Psoas muscle (tissue), 7 donors: ENCODE measurements at regions not wholly inside any gene's neighbourhood (a gene's known extent, or its start where the extent isn't known, plus 50 kb on each side); places are given as distances from the start of the nearest gene placed in this dataset.

Experiments used
- ATAC-seq, 4 donors: fragments of 200-7000 bp; cut with Tn5 transposase; one replicate each; pipeline ENCODE4 v1.9.1; 2020; ENCODE audit warnings: moderate library complexity in 3 of 4, mild to moderate bottlenecking in 2 of 4
- DNase-seq, 2 donors: peaks; one replicate each; pipeline ENCODE4 v3.0.0-alpha.2; 2020
- H3K27ac ChIP-seq: fragments of 200-600 bp; one replicate; pipeline ENCODE4 v1.8.0; 2022
- H3K27me3 ChIP-seq, 3 donors: fragments of 200-600 bp in 1 of 3; one replicate each; pipeline versions ENCODE4 v1.6.1 to v1.8.0; 2013 to 2022; ENCODE audit warnings: low read length in 2 of 3, mild to moderate bottlenecking in 2 of 3, moderate library complexity in 1 of 3; ENCODE audit not compliant: insufficient read depth in 3 of 3
- H3K36me3 ChIP-seq, 2 donors: fragments of 200-600 bp in 1 of 2; one replicate each; pipeline versions ENCODE4 v1.6.1 to v1.8.0; 2013 to 2022; ENCODE audit warnings: low read depth in 1 of 2, mild to moderate bottlenecking in 1 of 2, moderate library complexity in 1 of 2; ENCODE audit not compliant: insufficient read depth in 1 of 2
- H3K4me1 ChIP-seq: fragments of 200-600 bp; one replicate; pipeline ENCODE4 v1.8.0; 2022
- H3K4me3 ChIP-seq: fragments of 200-600 bp; one replicate; pipeline ENCODE4 v1.8.0; 2022; ENCODE audit warnings: mild to moderate bottlenecking
- H3K9me3 ChIP-seq: fragments of 200-600 bp; one replicate; pipeline ENCODE4 v1.8.0; 2022
- WGBS, 3 donors: extraction: QIAGEN DNeasy Blood & Tissue Kit; methylation state at CpG; one replicate each; pipeline versions ENCODE4 v1.1.6 to v1.1.7; 2013; 5-methylcytosine and 5-hydroxymethylcytosine counted together
- intact Hi-C, 2 donors: fragments of 100-400 bp; cut with DNase I; formaldehyde crosslinking; loops; one replicate each; pipeline versions ENCODE4 v1.11.0 to v1.14.2; 2022
- TF ChIP-seq, protein P1 (sequence below): fragments of 200-600 bp; IDR thresholded peaks from one replicate; pipeline ENCODE4 v1.8.0; 2022; ENCODE audit warnings: antibody characterized with exemption
- donor health status: healthy with polysubstance abuse.
- donor health status: DM: no; HTN: no; CAD: no; lungs with moderate emphysema.
- donor health status: Bipolar disorder and iron deficiency.
- donor health status: healthy.
- donor health status: DM: yes; HTN: yes; CAD: no.
- donor health status: DM: no; HTN: no; CAD: no.
- donor health status: DM: yes; HTN: yes; CAD: no.

DNA sequence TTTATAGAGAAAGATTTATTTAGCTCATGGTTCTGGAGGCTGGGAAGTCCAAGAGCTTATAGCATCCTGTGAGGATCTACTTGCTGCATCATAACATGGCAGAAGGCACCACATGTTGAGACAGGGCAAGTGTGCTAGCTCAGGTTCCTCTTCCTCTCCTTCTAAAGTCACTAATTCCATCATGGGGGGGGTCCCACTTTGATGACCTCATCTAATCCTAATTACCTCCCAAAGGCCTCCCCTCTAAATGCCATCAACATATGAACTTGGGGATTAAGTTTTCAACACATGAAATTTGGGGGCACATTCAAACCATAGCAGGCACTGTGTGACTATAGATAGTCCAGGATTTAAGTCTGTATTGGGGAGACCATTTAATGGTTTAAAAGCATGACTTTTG lies 297.1 kb upstream of the ROPN1 start:
- intact Hi-C loops, result no loop called here

DNA sequence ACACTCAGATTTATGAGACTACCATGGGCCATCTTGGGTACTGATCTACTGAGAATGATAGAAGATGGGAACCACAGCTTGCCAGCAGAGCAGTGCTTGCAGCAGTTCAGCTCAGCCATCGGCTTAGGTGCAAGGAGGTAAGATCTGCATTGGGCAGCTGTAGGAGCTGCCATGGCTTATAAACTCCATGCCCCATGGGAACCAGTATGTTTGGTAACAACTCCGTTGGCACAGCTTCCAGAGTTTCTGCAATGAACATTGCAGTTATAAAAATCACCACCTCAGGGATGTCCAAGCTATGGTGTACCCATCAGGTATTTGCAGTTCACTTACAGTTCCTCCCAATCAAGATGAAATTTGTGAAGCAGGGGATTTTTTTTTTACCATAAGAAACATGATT lies 299.1 kb upstream of the ROPN1 start:
- Histone ChIP-seq H3K4me3 (no peak overlapping the region), H3K4me1 (no peaks in the 10 kb centered on the region), H3K9me3 (no peaks in the 10 kb centered on the region), H3K36me3 (no peaks in the 10 kb centered on the region), H3K27me3 (no peaks in the 10 kb centered on the region), H3K27ac (no peak overlapping the region)
- no peak for DNase-seq
- no peak for ATAC-seq
- TF ChIP-seq, protein P1, sequence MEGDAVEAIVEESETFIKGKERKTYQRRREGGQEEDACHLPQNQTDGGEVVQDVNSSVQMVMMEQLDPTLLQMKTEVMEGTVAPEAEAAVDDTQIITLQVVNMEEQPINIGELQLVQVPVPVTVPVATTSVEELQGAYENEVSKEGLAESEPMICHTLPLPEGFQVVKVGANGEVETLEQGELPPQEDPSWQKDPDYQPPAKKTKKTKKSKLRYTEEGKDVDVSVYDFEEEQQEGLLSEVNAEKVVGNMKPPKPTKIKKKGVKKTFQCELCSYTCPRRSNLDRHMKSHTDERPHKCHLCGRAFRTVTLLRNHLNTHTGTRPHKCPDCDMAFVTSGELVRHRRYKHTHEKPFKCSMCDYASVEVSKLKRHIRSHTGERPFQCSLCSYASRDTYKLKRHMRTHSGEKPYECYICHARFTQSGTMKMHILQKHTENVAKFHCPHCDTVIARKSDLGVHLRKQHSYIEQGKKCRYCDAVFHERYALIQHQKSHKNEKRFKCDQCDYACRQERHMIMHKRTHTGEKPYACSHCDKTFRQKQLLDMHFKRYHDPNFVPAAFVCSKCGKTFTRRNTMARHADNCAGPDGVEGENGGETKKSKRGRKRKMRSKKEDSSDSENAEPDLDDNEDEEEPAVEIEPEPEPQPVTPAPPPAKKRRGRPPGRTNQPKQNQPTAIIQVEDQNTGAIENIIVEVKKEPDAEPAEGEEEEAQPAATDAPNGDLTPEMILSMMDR, result no peak
- intact Hi-C loops, result no loop called here
- WGBS, 3 donors, result 49 to 70% (median 60%) methylated on average over 2 of the region's 2 CpGs

More for the DNA sequence above, 297.1 kb upstream of the ROPN1 start:
- no peaks in the 10 kb centered on the region for H3K36me3 ChIP-seq
- H3K4me3 ChIP-seq, result no peak overlapping the region
- ATAC-seq, result no peak
- no peaks in the 10 kb centered on the region for H3K27me3 ChIP-seq
- no peaks in the 10 kb centered on the region for H3K4me1 ChIP-seq
- DNase-seq, result no peak
- no peak overlapping the region for H3K27ac ChIP-seq
- H3K9me3 ChIP-seq, result no peaks in the 10 kb centered on the region
- TF ChIP-seq, protein P1, result no peak

DNA sequence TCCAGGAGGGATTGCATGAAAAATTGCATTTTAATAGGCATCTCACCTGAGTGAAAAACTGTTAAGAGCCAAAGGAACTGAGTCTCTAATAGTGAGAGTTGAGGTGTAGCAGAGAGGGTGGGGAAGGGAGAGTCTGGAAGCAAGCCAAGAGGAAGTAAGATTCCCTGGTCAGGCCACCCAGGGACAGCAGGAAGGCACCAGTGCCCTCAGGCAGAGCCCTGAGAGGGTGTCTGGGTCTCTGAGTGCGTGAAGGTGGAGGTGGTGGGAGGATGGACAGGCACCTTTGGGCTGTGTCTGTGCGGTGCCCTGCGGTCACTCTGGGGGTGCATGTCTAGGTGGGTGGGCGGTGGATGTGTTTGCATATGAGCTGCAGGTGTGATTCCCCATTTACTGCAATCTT lies 300.4 kb upstream of the ROPN1 start:
- Histone ChIP-seq H3K4me3 (no peak overlapping the region), H3K27ac (no peak overlapping the region), H3K27me3 (peaks cover 0 to 1% (median 0%) of the 10 kb centered on the region in 3 donors), H3K9me3 (no peaks in the 10 kb centered on the region), H3K4me1 (no peaks in the 10 kb centered on the region), H3K36me3 (no peaks in the 10 kb centered on the region)
- 96 to 98% (median 98%) methylated on average over 4 of the region's 4 CpGs for WGBS, 3 donors
- DNase-seq (no peak), ATAC-seq (no peak)
- TF ChIP-seq, protein P1, result no peak
- intact Hi-C loops, result no loop called here

DNA sequence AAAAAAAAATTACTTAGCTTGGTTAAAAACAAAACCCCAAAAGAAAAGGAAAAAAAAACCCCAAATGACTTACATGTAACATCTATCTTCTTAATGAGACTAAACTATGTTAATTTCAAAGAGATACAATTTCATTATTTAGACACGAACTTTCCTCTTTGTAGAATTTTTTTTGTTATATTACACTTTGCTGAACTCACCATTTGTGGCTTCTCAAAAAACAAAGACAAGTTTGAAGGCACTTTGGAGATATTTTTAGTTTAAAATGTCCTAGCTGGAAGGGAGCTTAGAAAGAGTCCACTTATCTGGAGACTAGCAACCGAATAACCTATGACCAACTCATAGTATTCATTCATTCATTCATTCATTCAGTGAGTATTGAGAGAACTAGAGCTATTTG lies 301.7 kb upstream of the ROPN1 start:
- H3K4me1 ChIP-seq, result no peaks in the 10 kb centered on the region
- H3K27me3 ChIP-seq, result peaks cover 0 to 1% (median 0%) of the 10 kb centered on the region in 3 donors
- ATAC-seq (no peak), DNase-seq (no peak)
- H3K36me3 ChIP-seq, result no peaks in the 10 kb centered on the region
- TF ChIP-seq, protein P1, result no peak
- intact Hi-C loops, result no loop called here
- H3K27ac ChIP-seq, result no peak overlapping the region
- no peak overlapping the region for H3K4me3 ChIP-seq
- H3K9me3 ChIP-seq, result no peaks in the 10 kb centered on the region
- 77 to 82% (median 77%) methylated on average over 2 of the region's 2 CpGs for WGBS, 3 donors

DNA sequence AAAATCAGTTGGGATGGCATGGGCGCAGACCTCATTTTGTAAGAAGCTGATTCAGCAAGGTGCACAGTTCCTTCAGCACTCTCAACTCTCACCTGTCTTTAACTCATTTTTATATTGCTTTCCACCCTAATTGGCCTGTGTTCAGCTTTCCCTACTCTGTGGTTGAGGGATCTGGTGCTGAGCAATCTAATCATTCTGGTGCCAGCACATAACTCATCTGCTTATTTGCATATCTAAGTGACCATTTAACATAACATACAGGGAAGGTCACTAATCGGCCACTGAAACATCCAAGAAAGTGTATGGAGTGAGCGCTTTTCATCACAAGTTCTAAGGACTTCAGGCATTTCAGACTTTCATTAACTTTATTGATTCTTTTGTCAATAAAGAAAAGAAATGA lies 303.4 kb upstream of the ROPN1 start:
- TF ChIP-seq, protein P1, result no peak
- Histone ChIP-seq H3K27me3 (peaks cover 0 to 1% (median 0%) of the 10 kb centered on the region in 3 donors), H3K9me3 (no peaks in the 10 kb centered on the region), H3K4me1 (no peaks in the 10 kb centered on the region), H3K4me3 (no peak overlapping the region), H3K27ac (no peak overlapping the region), H3K36me3 (no peaks in the 10 kb centered on the region)
- ATAC-seq (no peak), DNase-seq (no peak)
- 96 to 99% (median 96%) methylated on average over 3 of the region's 3 CpGs for WGBS, 3 donors
- intact Hi-C loops, result no loop called here
